Body of pancreas (tissue), 4 donors: ENCODE measurements at regions not wholly inside any gene's neighbourhood (a gene's known extent, or its start where the extent isn't known, plus 50 kb on each side); places are given as distances from the start of the nearest gene placed in this dataset.

Experiments
- ATAC-seq: fragments of 150-250 bp; one replicate; pipeline ENCODE4 v1.9.1; 2016
- DNase-seq, 4 donors: peaks; one replicate each; pipeline ENCODE4 v3.0.0-alpha.2; 2019
- H3K27ac ChIP-seq, 4 donors: fragments of 200-600 bp; sonication (generic); 1 replicate in 3 of 4; 2 replicates in 1 of 4; pipeline versions ENCODE4 v1.5.1 to v1.6.1; 2016 to 2019; ENCODE audit warnings: mild to moderate bottlenecking in 1 of 4, mixed read lengths in 1 of 4, moderate library complexity in 1 of 4
- H3K27me3 ChIP-seq, 2 donors: fragments of 200-600 bp; sonication (generic); one replicate each; pipeline ENCODE4 v1.6.0; 2016; ENCODE audit warnings: mild to moderate bottlenecking in 1 of 2
- H3K36me3 ChIP-seq, 2 donors: fragments of 200-600 bp; sonication (generic); replicated peaks in 1 of 2; 2 replicates each; pipeline ENCODE4 v1.5.1; 2016; ENCODE audit warnings: low read depth in 2 of 2; ENCODE audit not compliant: insufficient read depth in 1 of 2
- H3K4me1 ChIP-seq: fragments of 200-600 bp; sonication (generic); one replicate; pipeline ENCODE4 v1.6.0; 2016
- H3K4me3 ChIP-seq, 2 donors: fragments of 200-600 bp; sonication (generic); 1 replicate in 1 of 2; 2 replicates in 1 of 2; pipeline ENCODE4 v1.5.1; 2016 to 2019
- H3K9me3 ChIP-seq, 3 donors: fragments of 200-600 bp; sonication (generic); 1 replicate in 2 of 3; 2 replicates in 1 of 3; pipeline ENCODE4 v1.5.1; 2016
- POLR2A ChIP-seq, 3 donors: fragments of 450-650 bp; IDR thresholded peaks; one replicate each; pipeline ENCODE4 v1.6.1; 2016; ENCODE audit warnings: antibody characterized with exemption in 3 of 3, mild to moderate bottlenecking in 2 of 3
- WGBS, 2 donors: methylation state at CpG; one replicate each; pipeline ENCODE4 v1.1.5; 2017; 5-methylcytosine and 5-hydroxymethylcytosine counted together
- intact Hi-C: fragments of 100-400 bp; cut with DNase I; formaldehyde crosslinking; loops from one replicate; pipeline ENCODE4 v1.15.1; 2023
- TF ChIP-seq, protein P1 (sequence below), 7 experiments: fragments of 450-650 bp in 4 of 7; fragments of 200-600 bp in 3 of 7; sonication (generic) in 3 of 7; IDR thresholded peaks; one replicate each; pipeline ENCODE4 v1.5.1; 2016 to 2019; ENCODE audit warnings: antibody characterized with exemption in 7 of 7

DNA sequence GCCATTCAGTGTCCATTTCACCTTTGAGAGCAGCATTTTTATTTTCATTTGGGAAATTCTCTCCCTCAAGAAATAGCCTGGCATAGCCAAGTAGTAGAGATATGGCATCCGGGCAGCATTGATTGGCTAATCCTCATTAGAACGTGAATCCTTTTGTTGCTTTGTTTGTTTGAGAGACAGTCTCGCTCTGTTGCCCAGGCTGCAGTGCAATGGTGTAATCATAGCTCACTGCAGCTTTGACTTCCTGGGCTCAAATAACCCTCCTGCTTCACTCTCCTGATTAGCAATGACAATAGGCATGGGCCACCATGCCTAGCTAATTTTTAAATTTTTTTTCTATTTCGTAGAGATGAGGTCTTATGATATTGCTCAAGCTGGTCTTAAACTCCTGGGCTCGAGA lies 1174.9 kb upstream of the AUTS2 start:
- Histone ChIP-seq H3K27ac (no peak overlapping the region), H3K4me1 (peaks cover 4% of the 10 kb centered on the region), H3K4me3 (no peak overlapping the region), H3K36me3 (no peaks in the 10 kb centered on the region), H3K27me3 (no peaks in the 10 kb centered on the region), H3K9me3 (no peaks in the 10 kb centered on the region)
- intact Hi-C loops, result no loop called here
- DNase-seq, result no peak
- WGBS, 2 donors, result 61 to 76% methylated on average over 5 of the region's 5 CpGs
- ATAC-seq, result no peak
- TF ChIP-seq, protein P1, sequence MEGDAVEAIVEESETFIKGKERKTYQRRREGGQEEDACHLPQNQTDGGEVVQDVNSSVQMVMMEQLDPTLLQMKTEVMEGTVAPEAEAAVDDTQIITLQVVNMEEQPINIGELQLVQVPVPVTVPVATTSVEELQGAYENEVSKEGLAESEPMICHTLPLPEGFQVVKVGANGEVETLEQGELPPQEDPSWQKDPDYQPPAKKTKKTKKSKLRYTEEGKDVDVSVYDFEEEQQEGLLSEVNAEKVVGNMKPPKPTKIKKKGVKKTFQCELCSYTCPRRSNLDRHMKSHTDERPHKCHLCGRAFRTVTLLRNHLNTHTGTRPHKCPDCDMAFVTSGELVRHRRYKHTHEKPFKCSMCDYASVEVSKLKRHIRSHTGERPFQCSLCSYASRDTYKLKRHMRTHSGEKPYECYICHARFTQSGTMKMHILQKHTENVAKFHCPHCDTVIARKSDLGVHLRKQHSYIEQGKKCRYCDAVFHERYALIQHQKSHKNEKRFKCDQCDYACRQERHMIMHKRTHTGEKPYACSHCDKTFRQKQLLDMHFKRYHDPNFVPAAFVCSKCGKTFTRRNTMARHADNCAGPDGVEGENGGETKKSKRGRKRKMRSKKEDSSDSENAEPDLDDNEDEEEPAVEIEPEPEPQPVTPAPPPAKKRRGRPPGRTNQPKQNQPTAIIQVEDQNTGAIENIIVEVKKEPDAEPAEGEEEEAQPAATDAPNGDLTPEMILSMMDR (IDR thresholded peaks at IDR 0.05), result no peak
- no peak for TF ChIP-seq POLR2A (IDR thresholded peaks at IDR 0.05)

- Histone ChIP-seq H3K4me3 (no peak overlapping the region), H3K27ac (no peak overlapping the region), H3K4me1 (peaks cover 4% of the 10 kb centered on the region), H3K9me3 (no peaks in the 10 kb centered on the region), H3K27me3 (no peaks in the 10 kb centered on the region), H3K36me3 (no peaks in the 10 kb centered on the region)
- WGBS, 2 donors, result 57 to 69% methylated on average over 4 of the region's 4 CpGs
- no peak for ATAC-seq
- TF ChIP-seq POLR2A (IDR thresholded peaks at IDR 0.05), result no peak
- TF ChIP-seq, protein P1 (IDR thresholded peaks at IDR 0.05), result no peak
- intact Hi-C loops, result no loop called here
- no peak for DNase-seq
Measured at GRCh38 chr7:68424658-68425297, 1173.5 kb upstream of the AUTS2 start.

DNA sequence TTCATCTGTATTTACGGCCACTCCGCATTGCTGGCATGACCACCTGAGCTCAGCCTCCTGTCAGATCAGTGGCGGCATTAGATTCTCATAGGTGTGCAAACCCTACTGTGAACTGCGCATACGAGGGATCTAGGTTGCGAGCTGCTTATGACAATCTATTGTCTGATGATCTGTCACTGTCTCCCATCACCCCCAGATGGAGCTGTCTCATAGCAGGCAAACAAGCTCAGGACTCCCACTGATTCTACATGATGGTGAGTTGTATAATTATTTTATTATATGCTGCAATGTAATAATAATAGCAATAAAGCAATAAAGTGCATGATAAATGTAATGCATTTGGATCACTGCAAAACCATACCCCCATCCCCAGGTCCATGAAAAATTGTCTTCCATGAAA lies 1172.9 kb upstream of the AUTS2 start:
- no peak for ATAC-seq
- WGBS, 2 donors, result 83 to 97% methylated on average over 6 of the region's 6 CpGs
- Histone ChIP-seq H3K9me3 (no peaks in the 10 kb centered on the region), H3K27ac (no peak overlapping the region), H3K36me3 (no peaks in the 10 kb centered on the region), H3K27me3 (no peaks in the 10 kb centered on the region), H3K4me1 (peaks cover 4% of the 10 kb centered on the region), H3K4me3 (no peak overlapping the region)
- TF ChIP-seq, protein P1 (IDR thresholded peaks at IDR 0.05), result no peak
- no peak for TF ChIP-seq POLR2A (IDR thresholded peaks at IDR 0.05)
- intact Hi-C loops, result no loop called here
- no peak for DNase-seq

- no peak for TF ChIP-seq POLR2A (IDR thresholded peaks at IDR 0.05)
- TF ChIP-seq, protein P1 (IDR thresholded peaks at IDR 0.05), result no peak
- Histone ChIP-seq H3K27ac (no peak overlapping the region), H3K9me3 (no peaks in the 10 kb centered on the region), H3K27me3 (no peaks in the 10 kb centered on the region), H3K4me1 (no peaks in the 10 kb centered on the region), H3K36me3 (no peaks in the 10 kb centered on the region), H3K4me3 (no peak overlapping the region)
- no peak for ATAC-seq
- no peak for DNase-seq
- intact Hi-C loops, result no loop called here
- 72 to 76% methylated on average over 8 of the region's 8 CpGs for WGBS, 2 donors
Measured at GRCh38 chr7:68429411-68430117, 1168.7 kb upstream of the AUTS2 start.

DNA sequence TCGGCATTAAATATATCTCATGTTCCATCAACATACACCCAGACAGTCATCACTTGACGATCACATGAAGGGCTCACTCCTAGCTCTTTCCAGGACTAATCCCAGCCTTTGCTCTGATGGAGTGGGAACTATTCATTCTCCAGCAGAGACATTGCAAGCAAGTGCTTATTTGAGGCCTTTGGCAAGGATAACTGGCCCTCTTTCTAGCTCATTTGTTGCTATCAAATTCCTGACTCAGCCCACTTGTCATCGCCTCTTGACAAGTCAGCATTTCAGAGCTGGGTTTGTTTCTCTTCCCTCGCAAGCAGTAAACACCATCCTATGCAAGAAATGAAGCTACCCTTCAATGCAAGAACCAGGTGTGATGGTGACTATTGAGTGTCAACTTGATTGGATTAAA lies 1165.7 kb upstream of the AUTS2 start:
- Histone ChIP-seq H3K36me3 (no peaks in the 10 kb centered on the region), H3K9me3 (no peaks in the 10 kb centered on the region), H3K4me1 (no peaks in the 10 kb centered on the region), H3K27ac (no peak overlapping the region), H3K4me3 (no peak overlapping the region), H3K27me3 (no peaks in the 10 kb centered on the region)
- DNase-seq (no peak), ATAC-seq (no peak)
- intact Hi-C loops, result no loop called here
- TF ChIP-seq POLR2A (IDR thresholded peaks at IDR 0.05), result no peak
- TF ChIP-seq, protein P1 (IDR thresholded peaks at IDR 0.05), result no peak
- WGBS, 2 donors, result 72 to 81% methylated on average over 4 of the region's 4 CpGs
